ENCODE measurements at regions not wholly inside any gene's neighbourhood (a gene's known extent, or its start where the extent isn't known, plus 50 kb on each side); places are given as distances from the start of the nearest gene placed in this dataset.

DNA sequence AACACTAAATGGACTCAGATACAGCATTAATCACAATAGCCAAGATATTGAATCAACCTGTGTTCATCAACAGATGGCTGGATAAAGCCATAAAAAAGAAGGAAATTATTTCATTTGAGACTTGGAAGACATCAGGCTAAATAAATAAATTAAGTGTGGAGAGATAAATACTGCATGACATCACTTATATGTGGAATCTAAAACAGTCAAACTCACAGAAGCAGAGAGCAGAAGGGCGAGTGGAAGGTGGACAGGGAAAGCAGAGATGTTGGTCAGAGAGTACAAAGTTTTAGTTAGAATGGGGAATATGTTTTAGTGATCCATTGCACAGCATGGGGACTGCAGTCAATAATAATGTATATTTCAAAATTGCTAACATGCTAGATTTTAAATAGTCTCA, 207.2 kb downstream of the VAPA start:
- no peaks in the 10 kb centered on the region for H3K27me3 ChIP-seq
- no peaks in the 10 kb centered on the region for H3K9me3 ChIP-seq
- no peak overlapping the region for H3K4me3 ChIP-seq
- no peak overlapping the region for H3K27ac ChIP-seq
- intact Hi-C loops (cut with DNase I; ENCODE audit: low total_unique reads), result no loop called here
- no peaks in the 10 kb centered on the region for H3K4me1 ChIP-seq
- DNase-seq (ENCODE audit: low spot score in 2 of 2), result no peak
- no peaks in the 10 kb centered on the region for H3K36me3 ChIP-seq
- TF ChIP-seq POLR2A (IDR thresholded peaks at IDR 0.05) (no peak), POLR2AphosphoS5 (IDR thresholded peaks at IDR 0.05) (no peak)
- TF ChIP-seq, protein P1, sequence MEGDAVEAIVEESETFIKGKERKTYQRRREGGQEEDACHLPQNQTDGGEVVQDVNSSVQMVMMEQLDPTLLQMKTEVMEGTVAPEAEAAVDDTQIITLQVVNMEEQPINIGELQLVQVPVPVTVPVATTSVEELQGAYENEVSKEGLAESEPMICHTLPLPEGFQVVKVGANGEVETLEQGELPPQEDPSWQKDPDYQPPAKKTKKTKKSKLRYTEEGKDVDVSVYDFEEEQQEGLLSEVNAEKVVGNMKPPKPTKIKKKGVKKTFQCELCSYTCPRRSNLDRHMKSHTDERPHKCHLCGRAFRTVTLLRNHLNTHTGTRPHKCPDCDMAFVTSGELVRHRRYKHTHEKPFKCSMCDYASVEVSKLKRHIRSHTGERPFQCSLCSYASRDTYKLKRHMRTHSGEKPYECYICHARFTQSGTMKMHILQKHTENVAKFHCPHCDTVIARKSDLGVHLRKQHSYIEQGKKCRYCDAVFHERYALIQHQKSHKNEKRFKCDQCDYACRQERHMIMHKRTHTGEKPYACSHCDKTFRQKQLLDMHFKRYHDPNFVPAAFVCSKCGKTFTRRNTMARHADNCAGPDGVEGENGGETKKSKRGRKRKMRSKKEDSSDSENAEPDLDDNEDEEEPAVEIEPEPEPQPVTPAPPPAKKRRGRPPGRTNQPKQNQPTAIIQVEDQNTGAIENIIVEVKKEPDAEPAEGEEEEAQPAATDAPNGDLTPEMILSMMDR (IDR thresholded peaks at IDR 0.05), result no peak

- DNase-seq (ENCODE audit: low spot score in 2 of 2), result no peak
- H3K27ac ChIP-seq, result no peak overlapping the region
- no peaks in the 10 kb centered on the region for H3K36me3 ChIP-seq
- no peaks in the 10 kb centered on the region for H3K9me3 ChIP-seq
- H3K4me3 ChIP-seq, result no peak overlapping the region
- intact Hi-C loops (cut with DNase I; ENCODE audit: low total_unique reads), result no loop called here
- H3K27me3 ChIP-seq, result no peaks in the 10 kb centered on the region
- TF ChIP-seq POLR2AphosphoS5 (IDR thresholded peaks at IDR 0.05) (no peak), POLR2A (IDR thresholded peaks at IDR 0.05) (no peak)
- TF ChIP-seq, protein P1 (IDR thresholded peaks at IDR 0.05), result no peak
- no peaks in the 10 kb centered on the region for H3K4me1 ChIP-seq
Observed at GRCh38 chr18:10121786-10122515, 208.1 kb downstream of the VAPA start.

DNA sequence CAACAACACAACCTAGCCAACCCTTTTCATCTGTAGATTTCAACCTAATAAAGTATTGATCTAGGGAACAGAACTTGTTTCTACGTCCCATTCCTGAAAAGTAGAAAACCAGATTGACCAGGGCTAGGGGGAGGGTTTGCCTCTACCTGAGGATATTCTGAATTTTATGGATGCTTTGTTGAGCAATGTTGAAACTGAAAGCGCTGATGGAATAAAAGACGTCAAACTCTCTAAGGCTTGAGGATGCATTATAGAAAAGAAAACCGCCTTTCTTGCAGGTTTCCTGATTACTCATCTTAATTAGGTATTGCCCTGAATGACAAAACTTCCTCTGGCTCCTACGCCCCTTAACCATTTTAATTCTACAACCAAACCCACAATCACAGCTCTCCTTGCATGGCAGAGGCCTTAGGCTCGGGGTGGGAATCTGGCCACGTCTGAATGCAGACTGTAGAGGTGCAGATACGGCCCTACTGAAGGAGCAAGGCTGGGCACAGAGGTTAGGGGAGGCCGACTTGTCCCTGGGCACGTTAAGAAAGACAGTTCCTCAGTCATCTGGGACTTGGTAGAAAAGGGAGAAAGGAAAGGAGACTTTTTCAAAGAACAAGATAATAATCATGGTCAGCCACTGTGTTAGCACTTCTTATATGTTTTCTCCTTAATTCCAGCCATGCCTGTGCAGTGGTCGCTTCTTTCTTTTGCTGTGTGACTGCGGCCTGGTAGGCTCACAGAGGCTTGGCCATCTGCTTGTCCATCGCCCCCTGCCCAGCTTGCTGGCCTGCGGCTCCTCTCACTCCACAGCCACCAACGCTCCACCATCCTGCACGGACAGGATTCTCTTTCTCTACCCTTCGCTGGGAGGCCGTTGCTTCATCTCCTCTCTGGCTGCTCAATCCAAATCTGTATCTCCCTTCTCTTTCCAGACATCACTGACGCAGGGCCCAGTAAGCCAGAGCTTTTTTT, 209.5 kb downstream of the VAPA start:
- intact Hi-C loops (cut with DNase I; ENCODE audit: low total_unique reads), result no loop called here
- TF ChIP-seq, protein P1 (IDR thresholded peaks at IDR 0.05), result no peak
- no peak for TF ChIP-seq POLR2A (IDR thresholded peaks at IDR 0.05)
- TF ChIP-seq POLR2AphosphoS5 (IDR thresholded peaks at IDR 0.05), result no peak
- DNase-seq (ENCODE audit: low spot score in 2 of 2), result no peak

GRCh38 chr18:10124071-10124470, 210.3 kb downstream of the VAPA start:
- DNase-seq (ENCODE audit: low spot score in 2 of 2), result no peak
- Histone ChIP-seq H3K4me3 (no peak overlapping the region), H3K27me3 (no peaks in the 10 kb centered on the region), H3K9me3 (no peaks in the 10 kb centered on the region), H3K36me3 (no peaks in the 10 kb centered on the region), H3K4me1 (no peaks in the 10 kb centered on the region), H3K27ac (no peak overlapping the region)
- intact Hi-C loops (cut with DNase I; ENCODE audit: low total_unique reads), result no loop called here
- TF ChIP-seq POLR2AphosphoS5 (IDR thresholded peaks at IDR 0.05) (no peak), POLR2A (IDR thresholded peaks at IDR 0.05) (no peak)
- TF ChIP-seq, protein P1 (IDR thresholded peaks at IDR 0.05), result no peak

More for the DNA sequence above, 209.5 kb downstream of the VAPA start:
- no peak overlapping the region for H3K27ac ChIP-seq
- no peaks in the 10 kb centered on the region for H3K9me3 ChIP-seq
- no peaks in the 10 kb centered on the region for H3K36me3 ChIP-seq
- H3K4me1 ChIP-seq, result no peaks in the 10 kb centered on the region
- no peak overlapping the region for H3K4me3 ChIP-seq
- H3K27me3 ChIP-seq, result no peaks in the 10 kb centered on the region

DNA sequence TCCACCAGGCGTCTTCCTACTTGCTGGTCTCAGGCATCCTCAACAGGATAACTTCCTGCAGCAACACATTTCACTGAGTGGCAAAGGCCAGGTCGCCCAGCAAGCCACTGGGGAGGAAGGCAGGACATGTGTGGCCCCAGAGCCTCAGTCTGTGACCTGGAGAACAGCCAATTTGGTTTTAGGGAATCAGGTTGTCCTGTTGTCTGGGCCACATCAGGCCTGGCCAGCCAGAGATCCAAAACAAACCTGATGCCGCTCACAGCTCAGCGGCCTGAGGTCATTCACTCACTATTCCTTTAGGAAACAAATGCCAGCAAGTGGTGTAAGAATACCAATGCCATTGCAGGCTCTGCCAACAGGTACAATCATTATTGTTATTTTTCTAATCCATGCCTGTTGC, 210.7 kb downstream of the VAPA start:
- Histone ChIP-seq H3K27me3 (no peaks in the 10 kb centered on the region), H3K4me3 (no peak overlapping the region), H3K27ac (no peak overlapping the region), H3K36me3 (no peaks in the 10 kb centered on the region), H3K4me1 (no peaks in the 10 kb centered on the region), H3K9me3 (no peaks in the 10 kb centered on the region)
- intact Hi-C loops (cut with DNase I; ENCODE audit: low total_unique reads), result no loop called here
- DNase-seq (ENCODE audit: low spot score in 2 of 2), result no peak
- TF ChIP-seq, protein P1 (IDR thresholded peaks at IDR 0.05), result no peak
- no peak for TF ChIP-seq POLR2AphosphoS5 (IDR thresholded peaks at IDR 0.05)
- TF ChIP-seq POLR2A (IDR thresholded peaks at IDR 0.05), result no peak

All from breast epithelium (tissue), 4 donors.